HG02623 (cell line): ENCODE measurements at regions not wholly inside any gene's neighbourhood (a gene's known extent, or its start where the extent isn't known, plus 50 kb on each side); places are given as distances from the start of the nearest gene placed in this dataset.

Source experiments
- ATAC-seq: cut with Tn5 transposase; IDR thresholded peaks from one replicate; pipeline ENCODE4 v1.9.1; 2021; ENCODE audit warnings: moderate library complexity; ENCODE audit not compliant: unreplicated experiment

- ATAC-seq = no peak
These were observed 312.7 kb downstream of the HRH4 start for GRCh38 chr18:24773101-24773500.

GRCh38 chr18:24776019-24776418 lies 315.6 kb downstream of the HRH4 start:
- no peak for ATAC-seq

- no peak for ATAC-seq
These were observed 318.5 kb downstream of the HRH4 start for GRCh38 chr18:24778810-24779418.

- ATAC-seq = no peak
These were observed 322.1 kb downstream of the HRH4 start for GRCh38 chr18:24782566-24782965.

GRCh38 chr18:24785019-24785418 lies 324.6 kb downstream of the HRH4 start:
- ATAC-seq = no peak

GRCh38 chr18:24786027-24786426 lies 325.6 kb downstream of the HRH4 start:
- no peak for ATAC-seq

- ATAC-seq = no peak
These were observed 329.9 kb downstream of the HRH4 start for GRCh38 chr18:24790347-24790746.

GRCh38 chr18:24791751-24792545 lies 331.5 kb downstream of the HRH4 start:
- no peak for ATAC-seq

GRCh38 chr18:24793742-24794141 lies 333.3 kb downstream of the HRH4 start:
- no peak for ATAC-seq

- no peak for ATAC-seq
These were observed 334.7 kb downstream of the HRH4 start for GRCh38 chr18:24795129-24795528.

- ATAC-seq = no peak
These were observed 337.5 kb downstream of the HRH4 start for GRCh38 chr18:24797981-24798380.

- ATAC-seq = no peak
These were observed 338.7 kb downstream of the HRH4 start for GRCh38 chr18:24799176-24799575.

GRCh38 chr18:24799720-24800119 lies 339.3 kb downstream of the HRH4 start:
- no peak for ATAC-seq

GRCh38 chr18:24801001-24801400 lies 340.6 kb downstream of the HRH4 start:
- ATAC-seq = no peak

- ATAC-seq = no peak
These were observed 342.0 kb downstream of the HRH4 start for GRCh38 chr18:24802456-24802855.

GRCh38 chr18:24805156-24805555 lies 344.7 kb downstream of the HRH4 start:
- no peak for ATAC-seq

GRCh38 chr18:24809173-24809950 lies 348.9 kb downstream of the HRH4 start:
- ATAC-seq = no peak

- ATAC-seq = no peak
These were observed 350.3 kb downstream of the HRH4 start for GRCh38 chr18:24810561-24811305.

- no peak for ATAC-seq
These were observed 351.7 kb downstream of the HRH4 start for GRCh38 chr18:24811950-24812681.

- no peak for ATAC-seq
These were observed 354.1 kb downstream of the HRH4 start for GRCh38 chr18:24814521-24814920.
